ENCODE measurements at regions not wholly inside any gene's neighbourhood (a gene's known extent, or its start where the extent isn't known, plus 50 kb on each side); places are given as distances from the start of the nearest gene placed in this dataset.

DNA sequence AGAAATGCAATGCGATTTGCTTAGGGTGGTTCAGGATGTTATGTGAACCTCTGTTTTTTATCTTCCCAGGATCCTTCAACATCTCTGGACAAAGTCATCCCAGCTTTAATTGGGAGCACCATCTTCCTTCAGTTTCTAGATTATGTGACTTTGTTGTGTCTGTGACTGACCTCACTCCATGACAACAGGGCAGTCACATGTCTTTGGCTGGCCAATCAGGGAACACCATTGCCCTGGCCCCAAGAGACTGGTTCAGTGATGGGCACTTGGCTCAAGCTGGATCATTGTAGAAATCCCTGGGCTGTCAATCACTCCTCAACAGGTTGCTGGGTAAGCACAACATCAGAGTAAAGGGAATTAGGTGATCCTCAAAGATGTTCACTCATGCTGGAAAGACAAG lies 499.7 kb downstream of the XYLT1 start:
- no peak overlapping the region for H4K91ac ChIP-seq (ENCODE audit: insufficient read depth, low read depth, low read length)
- CTCF ChIA-PET: no interaction called here
- BruUV-seq (replicated peaks): no TSS peak
- H3K4ac ChIP-seq (ENCODE audit: low read depth, low read length): no peak overlapping the region
- no peak overlapping the region for H2AFZ ChIP-seq (replicated peaks; ENCODE audit: low read length, poor library complexity)
- H2BK20ac ChIP-seq (ENCODE audit: low read depth, low read length): no peak overlapping the region
- H3K79me1 ChIP-seq (ENCODE audit: low read depth in 1 of 2, low read length in 2 of 2): no peaks in the 10 kb centered on the region
- ATAC-seq (ENCODE audit: low read depth) (no peak), DNase-seq (no peak)
- H2BK5ac ChIP-seq (ENCODE audit: low read depth, low read length, poor library complexity, severe bottlenecking): no peak overlapping the region
- H3K4me1 ChIP-seq (ENCODE audit: control insufficient read depth, insufficient read depth, low read length): no peaks in the 10 kb centered on the region
- POLR2A ChIA-PET (ENCODE audit: unreplicated experiment): no interaction called here
- no peak overlapping the region for H4K5ac ChIP-seq (ENCODE audit: low read depth, low read length)
- H3K27me3 ChIP-seq (ENCODE audit: control insufficient read depth, insufficient read depth, low read length): no peaks in the 10 kb centered on the region
- no peak overlapping the region for H2AK5ac ChIP-seq (ENCODE audit: low read depth, low read length)
- H3K9ac ChIP-seq (ENCODE audit: low read depth, low read length): no peak overlapping the region
- no peaks in the 10 kb centered on the region for H4K20me1 ChIP-seq (ENCODE audit: insufficient read depth, low read length)
- no peak overlapping the region for H3K4me2 ChIP-seq (ENCODE audit: low read depth, low read length)
- dilution Hi-C loops (cut with HindIII; ENCODE audit: low sequenced_read_pairs, unreplicated experiment) (no loop called here), intact Hi-C loops (cut with micrococcal nuclease) (no loop called here), in situ Hi-C loops (cut with MboI; ENCODE audit: low sequenced_read_pairs) (no loop called here)
- peaks cover 7% of the 10 kb centered on the region; the same call in 1 of the 2 replicates for H3K9me3 ChIP-seq (ENCODE audit: control insufficient read depth, insufficient read depth, low read length)
- TF ChIP-seq RCOR1 (IDR thresholded peaks at IDR 0.05; ENCODE audit: insufficient replicate concordance, low read length) (no peak), CHD1 (IDR thresholded peaks at IDR 0.05; ENCODE audit: low read depth, low read length) (no peak), RAD21 (IDR thresholded peaks at IDR 0.05; ENCODE audit: low read length) (no peak), MXI1 (IDR thresholded peaks at IDR 0.05; ENCODE audit: borderline replicate concordance, low read depth, low read length) (no peak), FOS (IDR thresholded peaks at IDR 0.05; ENCODE audit: low read depth, low read length) (no peak), CTCF (conservative IDR thresholded peaks at IDR 0.05; ENCODE audit: low read depth, low read length) (no peak), ELK1 (IDR thresholded peaks at IDR 0.05; ENCODE audit: borderline replicate concordance, low read depth, low read length) (no peak)
- no peak overlapping the region for H4K8ac ChIP-seq (ENCODE audit: low read depth in 2 of 2, low read length in 2 of 2)
- H2BK120ac ChIP-seq (ENCODE audit: low read depth, low read length): no peak overlapping the region
- no peak overlapping the region for H3K4me3 ChIP-seq (ENCODE audit: insufficient read depth, low read depth, low read length)
- no peak overlapping the region for H3K23ac ChIP-seq (ENCODE audit: low read depth, low read length)
- H3K56ac ChIP-seq (ENCODE audit: extremely low read depth, insufficient read depth, low read length): no peak overlapping the region
- no peak overlapping the region for H3K27ac ChIP-seq (ENCODE audit: insufficient read depth, low read length)
- no peaks in the 10 kb centered on the region for H3K36me3 ChIP-seq (ENCODE audit: control insufficient read depth, insufficient read depth, low read length)
- no peak overlapping the region for H2BK15ac ChIP-seq (ENCODE audit: low read depth, low read length)
- no peak overlapping the region for H2AK9ac ChIP-seq (replicated peaks; ENCODE audit: low read depth, low read length, poor library complexity)
- no peak overlapping the region for H3K18ac ChIP-seq (ENCODE audit: low read depth, low read length)
- H3K9me1 ChIP-seq (ENCODE audit: insufficient read depth, low read length): no peaks in the 10 kb centered on the region
- no CpG with 5 or more reads among the region's 1 CpG for WGBS, 2 experiments (ENCODE audit: extremely low coverage in 2 of 2, insufficient read length in 1 of 2)
- H3K14ac ChIP-seq (replicated peaks; ENCODE audit: low read depth, low read length): no peak overlapping the region
